ENCODE measurements at regions not wholly inside any gene's neighbourhood (a gene's known extent, or its start where the extent isn't known, plus 50 kb on each side); places are given as distances from the start of the nearest gene placed in this dataset.

DNA sequence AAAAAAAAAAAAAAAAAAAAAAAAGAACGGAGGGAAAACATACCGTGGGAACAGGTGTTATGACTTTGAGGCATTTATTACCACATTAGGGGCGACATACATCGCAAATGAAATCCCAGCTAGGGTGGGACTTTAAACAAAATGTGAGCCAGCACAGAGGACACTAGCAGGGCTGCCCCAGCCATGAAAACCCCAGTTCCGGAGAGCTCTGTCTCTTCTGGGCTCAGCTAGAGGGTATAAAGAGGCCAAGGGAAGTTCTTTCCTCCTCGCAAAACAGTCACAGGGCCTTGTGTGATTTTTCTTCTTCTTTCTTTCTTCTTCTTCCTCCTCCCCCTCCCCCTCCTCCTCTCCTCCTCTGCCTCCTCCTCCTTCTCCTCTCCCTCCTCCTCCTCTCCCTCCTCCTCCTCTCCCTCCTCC lies 59.9 kb upstream of the ECHDC3 start:
- whole genome bisulfite sequencing, 2 donors = 68 to 75% methylated on average over 6 of the region's 6 CpGs
- intact Hi-C loops (cut with DNase I) = no loop called here
- TF ChIP-seq CTCF (IDR thresholded peaks at IDR 0.05) = no peak

DNA sequence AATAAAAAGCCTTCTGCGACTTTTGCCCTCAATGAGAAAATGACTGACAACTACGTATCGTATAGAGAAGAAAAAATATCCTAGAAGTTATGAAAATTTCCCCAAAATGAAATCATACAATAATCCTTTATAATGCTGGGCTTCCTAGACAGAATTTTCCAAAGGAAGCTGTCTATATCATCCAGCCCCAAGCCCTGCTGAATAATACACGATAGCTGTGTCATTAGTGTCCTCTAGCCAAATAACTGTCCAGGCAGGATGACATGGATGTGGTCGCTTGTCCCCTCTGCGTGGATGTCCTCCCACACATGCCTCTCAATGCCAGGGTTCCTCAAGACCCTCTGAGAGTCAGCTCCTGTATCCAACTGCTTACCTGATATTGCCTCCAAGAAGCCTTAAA lies 61.7 kb upstream of the ECHDC3 start:
- no peak for ATAC-seq
- Histone ChIP-seq H3K9me3 (no peaks in the 10 kb centered on the region), H3K27me3 (no peaks in the 10 kb centered on the region), H3K36me3 (no peaks in the 10 kb centered on the region), H3K4me1 (peaks cover 0 to 5% (median 0%) of the 10 kb centered on the region in 3 donors), H3K4me3 (no peak overlapping the region), H3K27ac (no peak overlapping the region)
- 86 to 88% methylated on average over 6 of the region's 6 CpGs for WGBS, 2 donors
- intact Hi-C loops (cut with DNase I) = no loop called here
- no peak for DNase-seq
- FAIRE-seq = no peak
- no peak for TF ChIP-seq CTCF (IDR thresholded peaks at IDR 0.05)

More for the DNA sequence above, 59.9 kb upstream of the ECHDC3 start:
- no peak for FAIRE-seq
- no peaks in the 10 kb centered on the region for H3K27me3 ChIP-seq
- peaks cover 0 to 11% (median 0%) of the 10 kb centered on the region in 3 donors for H3K4me1 ChIP-seq
- H3K36me3 ChIP-seq = no peaks in the 10 kb centered on the region
- H3K27ac ChIP-seq = no peak overlapping the region
- no peak for DNase-seq
- H3K4me3 ChIP-seq = no peak overlapping the region
- H3K9me3 ChIP-seq = no peaks in the 10 kb centered on the region
- ATAC-seq = no peak

DNA sequence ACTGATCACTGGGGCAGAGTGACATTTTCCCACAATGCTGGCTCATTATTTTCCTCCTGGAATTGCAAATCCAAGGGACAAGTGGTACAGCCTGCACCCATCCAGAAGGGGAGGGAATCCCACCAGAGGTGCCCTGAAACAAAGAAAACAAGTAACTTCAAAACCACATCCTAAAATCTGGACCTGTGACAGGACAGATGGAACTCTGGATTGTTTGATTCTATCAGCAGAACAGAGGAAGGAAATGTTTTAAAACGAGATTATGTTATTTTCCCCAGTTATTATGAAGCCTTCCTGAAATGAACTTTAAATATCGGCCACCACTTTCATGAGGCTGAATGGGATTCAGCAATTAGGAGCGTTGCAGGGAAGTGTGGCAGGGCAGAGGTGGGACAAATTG lies 62.2 kb upstream of the ECHDC3 start:
- no peaks in the 10 kb centered on the region for H3K36me3 ChIP-seq
- DNase-seq = no peak
- no peaks in the 10 kb centered on the region for H3K9me3 ChIP-seq
- intact Hi-C loops (cut with DNase I) = no loop called here
- WGBS, 2 donors = 58 to 68% methylated on average over 3 of the region's 3 CpGs
- no peak for FAIRE-seq
- no peaks in the 10 kb centered on the region for H3K4me1 ChIP-seq
- no peaks in the 10 kb centered on the region for H3K27me3 ChIP-seq
- H3K27ac ChIP-seq = no peak overlapping the region
- ATAC-seq = no peak
- no peak overlapping the region for H3K4me3 ChIP-seq
- no peak for TF ChIP-seq CTCF (IDR thresholded peaks at IDR 0.05)

DNA sequence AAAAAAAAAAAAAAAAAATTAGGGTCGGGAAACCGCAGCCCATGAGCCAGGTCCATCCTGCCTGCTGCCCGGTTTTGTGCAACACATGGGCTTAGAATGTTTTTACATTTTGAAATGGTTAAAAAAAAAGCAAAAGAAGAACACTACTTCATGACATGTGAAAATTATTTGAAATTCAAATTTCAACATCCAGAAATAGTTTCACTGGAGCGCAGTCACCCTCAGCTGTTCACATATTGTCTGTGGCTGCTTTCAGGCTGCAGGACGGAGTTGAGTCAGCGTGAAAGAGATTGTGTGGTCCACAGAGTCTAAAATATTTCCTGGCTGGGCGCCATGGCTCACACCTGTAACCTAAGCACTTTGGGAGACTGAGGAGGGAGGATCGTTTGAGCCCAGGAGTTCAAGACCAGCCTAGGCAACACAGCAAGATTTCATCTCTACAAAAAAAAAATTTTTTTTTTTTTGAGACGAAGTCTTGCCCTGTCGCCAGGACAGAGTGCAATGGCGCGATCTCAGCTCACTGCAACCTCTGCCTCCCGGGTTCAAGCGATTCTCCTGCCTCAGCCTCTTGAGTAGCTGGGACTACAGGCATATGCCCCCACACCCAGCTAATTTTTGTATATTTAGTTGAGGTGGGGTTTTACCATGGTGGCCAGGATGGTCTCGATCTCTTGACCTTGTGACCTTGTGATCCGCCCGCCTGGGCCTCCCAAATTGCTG lies 63.9 kb upstream of the ECHDC3 start:
- whole genome bisulfite sequencing, 2 donors = 77 to 78% methylated on average over 17 of the region's 17 CpGs
- Histone ChIP-seq H3K9me3 (no peaks in the 10 kb centered on the region), H3K27me3 (no peaks in the 10 kb centered on the region), H3K4me1 (peaks cover 5 to 16% (median 11%) of the 10 kb centered on the region in 3 donors), H3K27ac (no peak overlapping the region), H3K4me3 (no peak overlapping the region), H3K36me3 (no peaks in the 10 kb centered on the region)
- DNase-seq (no peak), ATAC-seq (no peak), FAIRE-seq (no peak)
- TF ChIP-seq CTCF (IDR thresholded peaks at IDR 0.05) = no peak
- intact Hi-C loops (cut with DNase I) = no loop called here

DNA sequence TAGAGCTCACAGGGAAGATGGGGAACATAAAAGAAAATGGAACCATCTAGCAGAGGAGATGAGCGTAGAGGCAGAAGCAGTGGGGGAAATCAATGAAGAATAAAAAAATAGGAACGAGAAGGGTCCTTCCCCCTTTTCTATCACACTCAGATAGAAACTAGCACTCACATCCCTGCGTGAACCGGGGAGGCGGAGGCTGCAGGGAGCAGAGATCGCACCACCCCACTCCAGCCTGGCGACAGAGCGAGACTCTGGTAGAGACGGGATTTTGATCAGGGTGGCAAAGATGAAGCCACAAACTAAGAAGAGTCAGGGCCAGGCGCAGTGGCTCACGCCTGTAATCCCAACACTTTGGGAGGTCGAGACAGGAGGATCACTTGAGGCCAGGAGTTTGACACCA lies 64.7 kb upstream of the ECHDC3 start:
- TF ChIP-seq CTCF (IDR thresholded peaks at IDR 0.05) = no peak
- no peak for FAIRE-seq

More for the DNA sequence above, 64.7 kb upstream of the ECHDC3 start:
- no peak overlapping the region for H3K27ac ChIP-seq
- H3K4me3 ChIP-seq = no peak overlapping the region
- WGBS, 2 donors = 89 to 96% methylated on average over 12 of the region's 12 CpGs
- H3K36me3 ChIP-seq = no peaks in the 10 kb centered on the region
- no peaks in the 10 kb centered on the region for H3K9me3 ChIP-seq
- no peak for ATAC-seq
- H3K27me3 ChIP-seq = no peaks in the 10 kb centered on the region
- H3K4me1 ChIP-seq = peaks cover 5 to 16% (median 11%) of the 10 kb centered on the region in 3 donors
- intact Hi-C loops (cut with DNase I) = no loop called here
- no peak for DNase-seq

Measured in pancreas (tissue), 10 donors.